Fibroblast of lung (primary cell): ENCODE measurements at regions not wholly inside any gene's neighbourhood (a gene's known extent, or its start where the extent isn't known, plus 50 kb on each side); places are given as distances from the start of the nearest gene placed in this dataset.
"Not testable (repeated sequence)": the region's sequence is repeated elsewhere in the genome, so short reads cannot be mapped to it uniquely, and the experiment has no call there.

Experiments used
- DNase-seq, 2 donors: peaks; one replicate each; pipeline versions ENCODE4 v3.0.0 to v3.0.0-alpha.2; 2010; ENCODE audit warnings: low read depth in 2 of 2
- H2AFZ ChIP-seq: 2 replicates; pipeline ENCODE4 v1.5.1; 2012; ENCODE audit warnings: low read length, control low read depth, inconsistent platforms
- H3K27ac ChIP-seq: 2 replicates; pipeline ENCODE4 v1.5.1; 2011; ENCODE audit warnings: low read length, control low read depth; ENCODE audit not compliant: insufficient read depth
- H3K27me3 ChIP-seq: 2 replicates; pipeline ENCODE4 v1.5.1; 2011; ENCODE audit warnings: mild to moderate bottlenecking, low read length; ENCODE audit not compliant: control insufficient read depth, insufficient read depth
- H3K36me3 ChIP-seq: 2 replicates; pipeline ENCODE4 v1.5.1; 2011; ENCODE audit warnings: low read length; ENCODE audit not compliant: control insufficient read depth, insufficient read depth
- H3K4me1 ChIP-seq: 2 replicates; pipeline ENCODE4 v1.5.1; 2011; ENCODE audit warnings: low read length; ENCODE audit not compliant: control insufficient read depth, insufficient read depth; ENCODE audit errors: extremely low read depth
- H3K4me2 ChIP-seq: 2 replicates; pipeline ENCODE4 v1.5.1; 2011; ENCODE audit warnings: low read length, control low read depth; ENCODE audit not compliant: insufficient read depth; ENCODE audit errors: extremely low read depth
- H3K4me3 ChIP-seq, 4 experiments: fragments of 200-600 bp in 1 of 4; sonication (generic) in 1 of 4; replicated peaks in 1 of 4; 2 replicates each; pipeline ENCODE4 v1.5.1; 2011 to 2016; ENCODE audit warnings: low read length in 4 of 4, low read depth in 3 of 4, mild to moderate bottlenecking in 3 of 4, control low read depth in 2 of 4, inconsistent platforms in 1 of 4, mixed read lengths in 1 of 4; ENCODE audit not compliant: insufficient read depth in 1 of 4; ENCODE audit errors: control extremely low read depth in 1 of 4
- H3K79me2 ChIP-seq: 2 replicates; pipeline ENCODE4 v1.5.1; 2012; ENCODE audit warnings: mild to moderate bottlenecking, low read length, inconsistent platforms; ENCODE audit not compliant: control insufficient read depth, insufficient read depth
- H3K9ac ChIP-seq: 2 replicates; pipeline ENCODE4 v1.5.1; 2011; ENCODE audit warnings: mild to moderate bottlenecking, low read length, control low read depth; ENCODE audit not compliant: insufficient read depth
- H3K9me3 ChIP-seq: 2 replicates; pipeline ENCODE4 v1.5.1; 2012; ENCODE audit warnings: low read depth, low read length; ENCODE audit not compliant: control insufficient read depth, insufficient read depth
- H4K20me1 ChIP-seq: 2 replicates; pipeline ENCODE4 v1.5.1; 2011; ENCODE audit warnings: low read length; ENCODE audit not compliant: control insufficient read depth, insufficient read depth; ENCODE audit errors: extremely low read depth
- CTCF ChIP-seq, 2 donors: IDR thresholded peaks in 1 of 2; conservative IDR thresholded peaks in 1 of 2; 1 replicate in 1 of 2; 2 replicates in 1 of 2; pipeline ENCODE4 v1.5.1; 2011 to 2012; ENCODE audit warnings: low read length in 2 of 2, control low read depth in 1 of 2, inconsistent platforms in 1 of 2, low read depth in 1 of 2, mild to moderate bottlenecking in 1 of 2
- EZH2 ChIP-seq: IDR thresholded peaks from 2 replicates; pipeline ENCODE4 v1.5.1; 2012; ENCODE audit warnings: low read length, control low read depth, mild to moderate bottlenecking; ENCODE audit errors: missing control alignments

DNA sequence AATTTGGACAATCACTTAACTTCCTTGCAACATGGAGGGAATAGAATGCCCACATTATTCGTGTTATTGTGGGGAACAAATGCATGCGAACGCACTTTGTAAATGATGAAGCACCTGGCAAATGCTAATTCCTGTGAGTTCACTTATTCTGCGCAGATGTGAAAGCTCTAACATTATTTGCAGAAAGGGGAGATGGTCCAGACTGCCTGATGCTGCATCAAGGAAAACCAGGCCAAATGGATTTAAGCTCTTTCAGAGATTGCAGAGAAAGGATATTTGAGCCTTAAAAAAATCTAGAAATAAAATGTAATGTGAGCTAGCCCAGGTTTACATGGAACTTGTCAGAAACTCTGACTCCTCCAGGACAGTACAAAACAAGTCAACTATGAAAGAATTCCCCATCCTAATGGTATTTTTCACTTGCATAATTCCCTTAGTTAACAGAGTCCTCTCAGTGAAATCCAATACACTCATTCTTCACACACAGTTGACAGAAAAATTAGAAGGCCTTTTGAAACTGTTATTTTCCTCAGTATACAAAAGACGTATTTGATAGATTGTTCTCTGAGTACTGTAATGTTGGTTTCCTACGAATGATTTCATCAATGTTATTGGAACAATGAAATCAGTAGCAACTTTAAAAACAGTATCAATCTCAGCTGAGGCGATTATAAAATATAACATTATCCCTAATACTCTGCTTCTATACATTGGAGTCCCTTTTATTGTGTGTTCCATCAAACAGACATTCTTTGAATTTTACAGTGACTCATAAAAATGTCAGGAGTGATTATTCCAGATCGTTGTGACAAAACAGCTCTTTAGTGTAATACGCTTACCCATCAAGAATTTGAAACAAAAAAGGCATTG is 136.3 kb upstream of the ANK3 start:
- Histone ChIP-seq H3K4me1 (peaks cover 2% of the 10 kb centered on the region), H3K9me3 (no peaks in the 10 kb centered on the region), H3K79me2 (no peaks in the 10 kb centered on the region), H3K9ac (no peak overlapping the region), H2AFZ (no peak overlapping the region), H3K27ac (no peak overlapping the region), H3K27me3 (no peaks in the 10 kb centered on the region), H3K4me2 (no peak overlapping the region), H4K20me1 (no peaks in the 10 kb centered on the region), H3K36me3 (no peaks in the 10 kb centered on the region), H3K4me3 (no peak overlapping the region)
- DNase-seq, result peak in 1 of 2 donors; percentile 59
- no peak for TF ChIP-seq CTCF (conservative IDR thresholded peaks at IDR 0.05 in 1 of 2, IDR thresholded peaks at IDR 0.05 in 1 of 2; ENCODE audit: low read depth in 1 of 2, low read length in 2 of 2)

GRCh38 chr10:60524541-60524940 is 134.9 kb upstream of the ANK3 start:
- DNase-seq, result peak; percentile 62 to 95
- H4K20me1 ChIP-seq, result no peaks in the 10 kb centered on the region
- H3K27ac ChIP-seq, result no peak overlapping the region
- H3K4me1 ChIP-seq, result peaks cover 2% of the 10 kb centered on the region
- H3K9ac ChIP-seq, result no peak overlapping the region
- TF ChIP-seq CTCF (conservative IDR thresholded peaks at IDR 0.05 in 1 of 2, IDR thresholded peaks at IDR 0.05 in 1 of 2; ENCODE audit: low read depth in 1 of 2, low read length in 2 of 2) (no peak), EZH2 (no peak)
- no peak overlapping the region for H3K4me3 ChIP-seq
- H2AFZ ChIP-seq, result no peak overlapping the region
- no peaks in the 10 kb centered on the region for H3K9me3 ChIP-seq
- H3K79me2 ChIP-seq, result no peaks in the 10 kb centered on the region
- no peaks in the 10 kb centered on the region for H3K27me3 ChIP-seq
- no peaks in the 10 kb centered on the region for H3K36me3 ChIP-seq
- no peak overlapping the region for H3K4me2 ChIP-seq

- DNase-seq, H3K27me3 ChIP-seq, H2AFZ ChIP-seq, H4K20me1 ChIP-seq, H3K9ac ChIP-seq, H3K9me3 ChIP-seq, H3K36me3 ChIP-seq, H3K27ac ChIP-seq, H3K4me3 ChIP-seq, H3K79me2 ChIP-seq, H3K4me2 ChIP-seq, H3K4me1 ChIP-seq: not testable (repeated sequence)
Measured at GRCh38 chr10:60523371-60523770, 133.7 kb upstream of the ANK3 start.
